ENCODE measurements at regions not wholly inside any gene's neighbourhood (a gene's known extent, or its start where the extent isn't known, plus 50 kb on each side); places are given as distances from the start of the nearest gene placed in this dataset.
"Not testable (repeated sequence)": the region's sequence is repeated elsewhere in the genome, so short reads cannot be mapped to it uniquely, and the experiment has no call there.

DNA sequence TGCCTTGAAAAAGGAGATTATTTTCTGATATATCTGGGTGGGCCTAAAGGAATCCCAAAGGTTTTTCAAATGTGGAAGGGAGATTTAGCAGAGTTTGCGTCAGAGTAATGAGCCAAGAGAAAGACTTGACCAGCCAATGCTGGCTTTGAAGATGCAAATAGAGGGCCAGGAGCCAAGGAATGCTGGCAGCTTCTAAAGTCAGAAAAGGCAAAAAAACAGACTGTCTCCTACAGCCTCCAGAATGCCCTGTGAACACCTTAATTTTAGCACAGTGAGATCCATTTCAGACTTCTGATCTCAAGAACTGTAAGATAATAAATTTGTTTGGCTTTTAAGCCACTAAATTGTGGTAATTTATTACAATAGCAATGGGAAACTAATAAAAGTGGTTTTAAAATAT lies 122.6 kb upstream of the FREM1 start:
- no peak for DNase-seq

DNA sequence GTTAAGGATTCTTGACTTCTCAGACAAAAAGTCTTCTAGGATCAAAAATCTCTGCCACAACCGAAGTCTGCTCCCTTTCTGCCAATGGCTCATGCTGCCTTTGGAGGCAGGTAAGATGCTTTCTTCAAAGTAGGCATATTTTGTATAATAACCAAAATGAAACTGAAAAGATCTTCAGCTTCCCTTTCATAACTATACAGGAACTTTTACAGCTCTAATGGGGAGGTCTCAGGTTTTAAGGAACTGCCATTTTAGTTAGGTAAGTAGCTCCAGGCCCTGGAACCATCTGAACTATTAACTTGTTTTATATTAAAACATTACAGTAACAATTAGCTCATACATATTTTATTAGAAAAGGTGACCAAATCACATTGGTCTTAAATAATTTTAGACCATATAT lies 110.9 kb upstream of the FREM1 start:
- no peak for DNase-seq

DNA sequence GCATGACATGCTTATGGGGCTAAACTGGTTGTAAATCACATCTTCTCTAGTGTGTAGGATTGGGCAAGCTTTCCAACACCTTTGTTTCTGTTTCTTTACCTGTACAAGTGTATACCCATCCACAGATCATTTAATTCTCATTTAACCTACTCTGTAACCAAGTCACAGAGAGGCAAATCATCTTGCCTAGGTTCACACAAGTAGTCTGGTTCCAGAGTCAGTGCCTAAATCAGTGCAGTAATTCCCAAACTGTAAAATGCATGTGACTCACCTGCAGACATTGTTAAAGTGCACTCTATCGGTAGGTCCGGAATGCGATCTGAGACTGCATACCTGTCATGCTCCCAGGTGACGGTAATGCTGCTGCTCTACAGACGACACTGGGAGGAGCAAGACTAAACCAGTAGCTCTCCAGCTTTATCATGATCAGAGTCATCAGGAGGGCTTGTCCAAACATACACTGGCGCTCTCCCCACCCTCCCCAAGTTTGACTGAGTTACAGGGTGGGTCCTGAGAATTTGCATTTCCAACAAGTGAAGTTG lies 107.9 kb upstream of the FREM1 start:
- no peak for DNase-seq

DNA sequence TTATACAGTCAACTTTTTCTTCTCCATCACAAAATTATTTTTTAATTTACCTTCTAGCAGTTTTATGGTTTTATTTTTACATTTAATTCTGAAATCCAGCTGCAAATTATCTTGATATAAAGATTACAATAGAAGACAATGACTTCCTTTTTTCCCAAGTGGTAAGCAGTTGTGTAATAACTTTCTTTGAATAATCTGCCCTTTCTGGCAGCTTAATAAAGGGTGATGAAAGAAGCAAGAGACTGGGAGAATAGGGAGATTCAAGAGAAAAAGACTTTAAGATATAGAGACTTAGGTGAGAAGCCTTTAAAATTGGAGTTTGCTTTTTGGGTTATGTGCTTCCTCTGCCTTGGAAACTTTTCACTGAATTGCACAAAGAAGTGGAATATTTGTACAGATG lies 100.4 kb upstream of the FREM1 start:
- DNase-seq, result no peak

DNA sequence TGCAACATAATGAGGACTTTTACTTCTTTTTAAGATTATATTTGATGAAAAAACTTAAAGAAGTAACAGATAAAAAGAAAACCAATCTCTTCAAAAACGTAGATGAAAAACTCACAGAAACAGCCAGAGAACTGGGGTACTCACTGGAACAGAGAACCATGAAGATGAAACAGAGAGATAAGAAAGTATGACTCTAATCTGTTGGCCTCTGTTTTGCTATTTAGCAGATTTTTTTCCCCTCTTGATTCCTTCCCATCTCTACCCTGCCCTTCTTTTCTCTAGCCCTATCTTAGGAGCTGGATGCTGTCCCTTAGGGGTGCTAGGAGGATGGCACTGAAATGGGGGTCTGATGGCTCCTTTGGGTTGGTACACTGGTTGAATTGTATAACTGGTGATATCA lies 97.5 kb upstream of the FREM1 start:
- no peak for DNase-seq

DNA sequence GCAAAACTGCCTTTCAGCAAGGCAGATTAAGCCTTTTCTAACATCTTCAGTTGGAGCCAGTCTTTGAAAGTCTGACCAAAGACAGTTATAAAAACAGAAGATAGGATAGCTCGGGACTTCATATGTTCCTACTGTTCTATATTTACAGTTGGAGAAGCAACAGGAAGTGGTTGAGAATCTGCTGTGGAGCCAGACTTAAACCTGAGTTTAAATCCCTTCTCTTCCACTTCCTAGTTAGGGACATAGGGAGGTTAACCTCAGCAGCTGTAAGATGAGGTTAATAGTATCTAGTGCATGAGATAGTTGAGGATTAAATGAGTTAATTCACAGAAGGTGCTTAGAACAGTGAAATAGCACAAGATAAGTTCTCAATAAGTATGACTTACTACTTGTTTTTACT lies 84.5 kb upstream of the FREM1 start:
- DNase-seq, result no peak

DNA sequence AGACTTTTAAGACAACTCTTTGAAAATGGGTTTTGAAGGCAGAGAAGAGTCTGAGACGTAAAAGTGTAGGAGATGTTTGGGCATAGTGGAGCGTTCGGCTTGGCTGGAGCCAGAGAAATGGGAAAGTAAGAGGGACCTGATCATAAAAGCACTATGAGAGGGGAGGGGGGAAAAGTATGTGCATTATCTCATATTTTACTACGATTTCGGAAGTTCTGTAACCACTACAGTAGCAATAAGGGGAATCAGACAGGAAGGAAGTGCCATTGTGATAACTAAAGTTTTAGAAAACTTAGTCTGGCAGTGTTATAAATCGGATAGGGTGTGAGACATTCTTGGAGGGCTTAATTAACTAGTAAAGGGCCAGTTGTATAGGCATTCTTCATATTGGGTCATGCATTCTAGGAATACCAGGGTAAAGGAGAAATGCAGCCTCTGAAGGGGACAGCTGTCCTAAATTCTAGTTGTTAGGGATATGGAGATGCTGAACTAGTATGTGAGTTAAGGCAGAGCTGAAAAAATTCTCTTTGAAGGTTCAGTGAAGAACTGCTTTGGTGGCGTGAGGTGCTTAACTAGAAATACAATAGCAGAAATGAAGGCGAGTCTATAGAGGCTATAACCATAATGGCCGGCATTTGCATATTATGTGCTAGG lies 83.8 kb upstream of the FREM1 start:
- DNase-seq, result no peak

DNA sequence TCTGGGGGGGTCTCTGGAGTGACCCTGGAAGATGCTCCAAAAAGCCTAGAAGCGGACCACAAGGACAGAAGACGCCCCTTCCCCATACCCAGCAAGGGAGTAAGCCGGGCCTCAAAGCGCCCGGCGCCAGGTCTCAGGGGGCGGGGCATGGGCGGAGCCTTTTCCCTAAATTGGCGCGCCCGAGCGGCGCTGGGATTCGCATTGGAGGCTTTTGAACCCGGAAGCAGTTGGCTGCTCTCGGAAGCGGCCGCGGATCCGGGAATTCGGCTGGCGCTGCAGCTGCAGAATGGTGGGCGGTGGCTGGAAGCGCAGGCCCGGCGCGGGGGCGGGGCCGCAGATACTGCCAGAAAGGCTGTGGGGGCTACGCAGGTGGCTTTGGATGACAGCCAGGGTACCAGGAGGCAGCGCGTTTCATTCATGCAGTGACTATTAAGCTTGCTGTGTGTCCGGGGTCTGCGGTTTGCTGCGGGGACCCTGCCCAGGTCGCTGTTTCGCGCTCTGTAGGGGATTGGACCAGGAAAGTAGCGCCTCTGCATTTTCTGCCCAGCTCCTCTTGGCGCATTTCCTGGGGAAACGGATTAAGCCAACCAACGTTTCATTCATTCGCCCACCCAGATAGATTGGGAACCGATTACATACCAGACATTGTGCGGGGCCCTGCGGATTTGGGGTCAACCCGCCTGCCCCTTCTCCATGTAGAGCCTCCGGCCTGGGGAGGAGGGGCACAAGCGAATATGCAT lies 83.0 kb upstream of the FREM1 start:
- DNase-seq, result peak; percentile 71

DNA sequence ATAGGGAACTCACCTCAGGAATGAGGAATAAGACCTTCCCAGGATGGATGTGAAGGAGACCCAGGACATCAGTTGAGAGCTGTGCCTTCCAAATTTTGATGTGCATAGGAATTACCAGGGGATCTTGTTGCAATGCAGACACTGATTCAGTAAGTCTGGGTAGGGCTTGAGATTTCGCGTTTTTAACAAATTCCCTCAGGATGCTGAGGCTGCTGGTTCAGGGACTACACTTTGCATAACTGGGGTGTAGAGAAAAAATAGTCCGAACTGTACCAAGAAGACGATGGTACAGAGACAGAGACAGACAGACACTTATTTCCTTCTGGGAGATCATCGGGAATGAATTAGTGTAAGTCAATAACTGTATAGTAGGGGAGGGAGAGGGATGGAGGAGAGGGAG lies 82.3 kb upstream of the FREM1 start:
- no peak for DNase-seq

DNA sequence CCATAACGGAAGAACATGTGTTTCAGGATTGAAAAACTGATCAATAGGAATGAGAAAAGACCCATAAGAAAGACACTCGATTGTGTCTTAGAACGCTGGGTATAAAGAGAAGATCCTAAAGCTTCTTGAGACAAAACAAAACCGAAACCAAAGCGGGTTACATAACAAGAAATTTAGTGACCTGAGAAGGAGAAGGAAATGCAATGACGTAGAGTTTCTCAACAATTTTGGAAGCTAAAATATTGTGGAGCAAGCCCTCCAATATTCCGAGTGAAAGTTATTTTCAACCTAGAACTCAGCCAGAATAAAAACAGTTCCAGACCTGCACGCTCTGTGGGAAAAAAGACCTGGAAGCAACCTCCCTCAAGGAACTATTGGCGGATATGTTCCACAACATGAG lies 81.9 kb upstream of the FREM1 start:
- no peak for DNase-seq

DNA sequence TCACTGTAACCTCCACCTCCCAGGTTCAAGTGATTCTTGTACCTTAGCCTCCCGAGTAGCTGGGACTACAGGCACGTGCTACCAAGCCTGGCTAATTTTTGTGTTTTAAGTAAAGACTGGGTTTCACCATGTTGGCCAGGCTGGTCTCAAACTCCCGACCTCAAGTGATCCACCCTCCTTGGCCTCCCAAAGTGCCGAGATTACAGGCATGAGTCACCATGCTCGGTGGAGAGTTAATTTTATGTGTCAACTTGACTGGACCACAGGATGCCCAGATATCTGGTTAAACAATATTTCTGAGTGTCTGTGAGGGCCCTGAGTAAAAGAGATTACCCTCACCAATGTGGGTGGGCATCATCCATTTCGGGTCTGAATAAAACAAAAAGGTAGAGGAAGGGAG lies 80.4 kb upstream of the FREM1 start:
- not testable (repeated sequence) for DNase-seq

DNA sequence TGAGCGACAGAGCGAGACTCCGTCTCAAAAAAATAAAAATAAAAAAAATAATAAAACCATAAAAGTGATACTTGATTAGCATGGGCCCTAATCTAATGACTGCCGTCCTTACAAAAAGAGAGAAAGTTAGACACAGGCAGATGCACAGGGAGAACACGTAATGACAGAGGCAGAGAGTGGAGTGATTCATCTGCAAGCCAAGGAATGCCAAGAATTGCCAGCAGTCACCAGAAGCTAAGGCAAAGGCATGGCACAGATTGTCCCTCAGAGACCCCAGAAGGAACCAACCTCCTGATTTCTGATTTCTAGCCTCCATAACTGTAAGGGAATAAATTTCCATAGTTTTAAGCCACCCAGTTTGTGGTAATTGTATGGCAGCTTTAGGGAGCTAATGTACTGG lies 79.6 kb upstream of the FREM1 start:
- no peak for DNase-seq

DNA sequence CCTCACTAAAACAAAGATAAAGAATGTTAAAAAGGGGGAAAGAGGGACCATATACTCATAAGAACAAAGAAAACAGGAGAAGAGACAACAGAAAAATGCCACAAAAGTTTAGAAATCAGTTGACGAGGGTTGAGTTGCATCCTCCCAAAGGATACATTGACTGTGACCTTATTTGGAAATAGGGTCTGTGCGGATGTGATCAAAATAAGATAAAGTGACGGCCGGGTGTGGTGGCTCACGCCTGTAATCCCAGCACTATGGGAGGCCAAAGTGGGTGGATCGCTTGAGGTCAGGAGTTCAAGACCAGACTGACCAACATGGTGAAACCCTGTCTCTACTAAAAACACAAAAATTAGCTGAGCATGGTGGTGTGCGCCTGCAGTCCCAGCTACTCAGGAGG lies 79.1 kb upstream of the FREM1 start:
- not testable (repeated sequence) for DNase-seq

DNA sequence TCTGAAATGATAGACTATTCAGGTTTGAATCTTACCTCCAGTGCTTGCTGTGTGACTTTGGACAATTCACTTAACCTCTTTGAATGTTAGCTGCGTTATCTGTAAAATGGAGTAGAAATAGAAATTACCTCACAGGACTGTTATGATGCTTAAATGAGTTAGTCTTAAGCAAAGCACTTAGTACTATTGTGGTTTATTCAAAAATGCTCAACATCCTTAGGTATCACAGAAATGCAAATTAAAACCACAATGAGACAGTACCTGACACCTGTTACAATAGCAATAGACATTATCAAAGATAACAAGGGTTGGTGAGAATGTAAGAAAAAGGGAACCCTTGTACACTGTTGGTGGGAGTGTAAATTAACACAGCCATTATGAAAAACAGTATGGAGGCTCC lies 77.6 kb upstream of the FREM1 start:
- DNase-seq, result no peak

DNA sequence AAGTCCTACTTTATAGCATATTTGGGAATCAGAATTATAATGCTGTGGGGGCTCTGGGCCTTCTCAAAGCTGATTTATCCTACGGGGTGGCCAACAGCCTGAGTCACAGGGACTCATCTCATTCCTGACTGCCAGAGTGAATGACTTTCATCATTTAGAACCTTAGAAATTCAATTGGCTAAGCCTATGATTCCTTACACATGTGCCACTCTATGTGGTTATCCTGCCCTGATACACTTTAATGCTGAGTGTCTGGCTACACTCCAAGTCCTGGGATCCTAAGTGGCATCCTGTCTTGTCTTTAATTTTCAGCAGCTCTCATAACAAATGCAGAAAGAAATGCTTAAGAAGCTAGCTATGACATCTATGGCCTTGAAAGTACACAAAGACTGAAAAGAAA lies 75.2 kb upstream of the FREM1 start:
- DNase-seq, result no peak

DNA sequence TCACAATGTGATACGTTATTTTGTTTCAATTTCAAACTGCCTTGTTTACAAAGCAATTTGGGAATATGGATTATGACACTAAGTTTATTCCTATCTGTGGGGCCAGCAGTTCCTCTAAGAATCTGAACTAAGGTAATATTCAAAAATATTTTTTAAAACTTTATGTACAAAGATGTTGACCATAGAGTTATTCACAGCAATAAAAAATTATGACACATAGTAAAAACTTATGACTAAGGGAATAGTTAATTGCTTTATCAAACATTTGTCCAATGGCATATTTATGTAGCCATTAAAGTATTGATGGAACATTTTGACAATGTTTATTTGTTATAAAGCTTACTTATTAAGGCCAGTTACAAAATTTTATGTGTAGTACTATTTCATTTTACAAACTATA lies 73.4 kb upstream of the FREM1 start:
- DNase-seq, result no peak

DNA sequence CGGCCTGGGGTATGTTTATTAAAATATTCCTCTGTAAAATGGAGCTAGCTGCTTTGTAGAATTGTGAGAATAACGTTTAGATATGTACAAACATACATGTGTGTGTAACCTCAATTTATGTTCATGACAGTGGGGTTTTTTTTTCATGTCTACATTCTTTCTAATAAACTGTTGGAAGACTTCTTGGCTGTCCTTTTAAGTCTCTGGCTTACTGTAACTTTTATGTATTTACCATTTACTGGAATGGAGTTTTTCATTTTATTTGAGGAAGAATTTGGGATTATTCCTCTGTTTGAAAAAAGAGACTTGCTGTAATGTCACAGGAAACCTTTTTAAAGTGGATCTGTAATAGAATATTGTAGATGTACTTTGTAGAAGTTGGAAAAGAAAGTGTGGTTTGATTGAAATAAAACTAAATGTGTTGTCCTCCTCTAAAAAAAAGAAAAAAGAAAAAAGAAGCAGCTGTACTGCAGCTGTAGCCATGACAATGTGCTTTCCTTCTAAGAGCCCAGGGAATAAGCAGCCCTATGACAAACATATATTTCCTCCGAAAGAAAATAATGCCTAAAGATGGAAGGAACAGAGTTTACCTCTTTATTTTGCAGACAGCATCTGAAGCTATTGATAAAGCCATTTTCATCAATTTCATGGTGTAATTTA lies 71.2 kb upstream of the FREM1 start:
- DNase-seq, result no peak

DNA sequence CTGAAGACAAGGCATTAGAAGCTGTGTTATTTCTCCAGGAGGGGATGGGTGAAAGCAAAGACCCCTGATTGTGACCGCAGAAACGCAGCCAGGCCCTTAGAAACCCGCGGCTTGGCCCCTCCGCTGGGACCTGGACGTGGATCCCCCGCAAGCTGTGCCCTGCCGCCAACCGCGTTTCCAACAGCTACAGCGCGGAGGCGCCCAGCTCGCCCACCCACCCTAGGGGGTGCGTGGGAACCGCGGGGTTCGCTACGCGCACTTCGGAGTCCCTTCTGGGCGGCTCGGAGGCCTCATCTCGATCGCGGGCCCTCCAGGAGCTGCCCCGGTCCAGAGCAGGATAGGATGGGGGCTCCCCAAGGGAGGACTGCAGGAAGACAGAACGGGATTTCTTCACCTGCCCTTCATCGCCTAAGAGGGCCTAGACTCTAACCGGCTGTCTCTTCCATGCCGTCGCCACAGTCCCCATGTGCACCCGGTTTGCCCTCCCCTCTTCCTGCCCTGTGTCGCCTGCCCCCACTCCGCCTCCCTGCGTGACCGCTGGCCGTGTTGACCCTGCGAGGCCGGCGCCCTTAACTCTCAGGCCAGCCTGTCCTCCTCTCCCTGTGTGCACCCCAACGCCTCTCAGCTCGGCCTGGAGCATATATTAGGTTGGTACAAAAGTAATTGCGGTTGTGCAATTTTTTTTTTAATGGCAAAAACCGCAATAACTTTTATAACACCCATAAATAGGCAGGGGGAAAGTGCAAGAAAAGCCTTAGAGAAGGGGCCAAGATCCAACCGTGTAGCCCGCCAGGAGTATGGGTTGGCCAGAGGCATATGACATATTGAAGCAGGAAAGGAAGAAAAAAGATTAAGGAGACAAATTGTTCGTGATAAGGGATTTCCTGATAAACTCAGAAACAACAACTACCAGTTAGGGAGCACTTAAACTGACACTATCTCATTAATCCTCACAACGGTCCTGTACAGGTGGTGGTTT lies 68.1 kb upstream of the FREM1 start:
- no peak for DNase-seq

DNA sequence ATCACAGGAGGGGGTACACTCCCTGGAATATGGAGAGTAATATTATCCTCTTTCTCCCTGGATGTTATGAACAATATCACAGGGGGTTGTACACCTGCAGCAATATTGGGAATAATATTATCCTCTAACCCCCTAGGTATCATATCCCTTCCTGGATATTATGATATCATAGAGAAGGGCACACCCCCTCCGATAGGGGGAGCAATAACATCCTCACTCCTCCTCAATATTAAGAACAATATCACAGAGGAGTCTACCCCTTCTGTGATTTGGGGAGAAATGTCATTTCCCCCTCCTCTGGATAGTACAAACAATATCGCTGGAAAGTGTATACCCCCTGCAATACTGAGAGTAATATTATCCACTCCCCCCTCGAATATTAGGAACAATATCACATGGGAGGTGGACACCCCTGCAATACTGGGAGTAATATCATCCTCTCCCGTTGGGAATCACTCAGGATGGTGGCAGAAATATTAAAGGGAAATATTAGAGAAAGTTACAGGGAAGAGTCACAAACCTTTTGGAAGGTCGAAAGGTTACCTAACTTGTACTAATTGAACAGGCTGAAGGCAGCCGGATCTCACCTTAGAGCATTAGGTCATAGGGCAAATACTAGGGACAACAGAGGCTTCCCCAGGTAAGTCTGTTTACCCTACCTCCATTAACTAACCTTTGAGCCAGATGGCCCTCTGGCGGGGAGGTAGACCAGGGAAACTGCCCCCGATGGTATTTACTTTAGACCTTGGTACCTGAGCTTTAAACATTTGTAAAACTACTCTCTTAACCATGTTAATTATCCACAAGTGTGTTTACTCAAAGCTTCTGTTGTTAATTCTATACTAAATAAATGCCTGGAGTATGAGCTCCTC lies 57.5 kb upstream of the FREM1 start:
- no peak for DNase-seq

DNA sequence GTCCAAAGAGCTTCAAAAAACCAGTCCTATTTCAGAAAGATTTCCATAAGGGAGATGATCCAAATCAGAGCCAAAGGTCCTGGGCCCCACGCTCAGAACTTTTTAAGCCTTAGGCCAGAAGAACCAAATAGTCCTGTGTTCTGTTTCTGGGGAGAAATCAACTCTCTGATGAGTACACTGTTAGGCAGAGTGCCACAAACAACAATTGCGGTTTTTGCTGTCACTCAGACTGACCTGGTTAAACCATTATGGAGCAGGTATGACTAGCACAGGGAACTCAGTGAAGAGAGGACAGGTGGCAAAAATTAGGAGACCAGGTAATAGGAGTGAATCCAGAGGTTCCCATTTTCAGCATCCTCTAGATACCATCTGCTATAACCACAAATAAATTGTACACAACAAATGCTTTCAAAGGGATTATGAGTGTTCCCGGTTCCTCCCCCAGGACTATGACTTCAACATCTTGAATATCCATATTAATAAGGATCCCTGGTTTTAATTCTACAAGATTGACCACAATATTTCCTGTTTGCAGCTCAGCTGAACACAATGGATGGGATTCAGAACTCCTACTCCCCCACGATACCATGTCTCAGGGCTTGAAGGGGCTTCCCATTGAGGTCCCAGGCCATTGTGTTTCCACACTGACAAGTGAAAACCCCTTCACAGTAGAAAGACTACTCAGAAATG lies 52.1 kb upstream of the FREM1 start:
- no peak for DNase-seq

DNA sequence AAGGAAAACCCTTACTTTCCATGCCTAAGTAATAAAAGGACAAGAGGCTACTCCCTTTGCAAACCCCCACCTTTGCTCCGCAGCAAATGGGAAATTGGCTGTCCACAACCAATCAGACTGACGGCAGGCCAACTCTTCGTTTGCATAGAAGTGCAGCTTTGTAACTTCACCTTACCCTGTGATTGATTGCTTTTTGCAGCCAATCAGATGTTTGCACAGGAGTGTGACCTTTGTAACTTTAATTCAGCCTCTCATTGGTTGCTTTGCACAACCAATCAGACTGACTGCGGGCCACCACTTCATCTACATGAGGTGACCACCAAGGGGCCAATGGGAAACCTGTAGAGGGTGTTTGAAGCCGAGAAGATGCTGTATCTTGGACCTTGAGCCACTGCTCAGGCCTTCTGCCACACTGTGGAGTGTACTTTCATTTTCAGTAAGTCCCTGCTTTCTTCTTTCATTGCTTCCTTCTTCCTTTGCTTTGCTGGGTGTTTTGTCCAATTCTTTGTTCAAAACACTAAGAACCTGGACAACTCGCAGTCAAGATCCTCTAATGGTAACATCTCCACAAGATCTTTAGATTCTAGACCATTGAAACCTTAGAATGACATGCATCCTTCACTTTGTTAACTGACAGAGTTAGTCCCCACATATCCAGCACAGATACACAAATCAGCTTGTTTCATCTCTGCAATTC lies 51.3 kb upstream of the FREM1 start:
- no peak for DNase-seq
